IMR-90 (cell line): ENCODE measurements at regions not wholly inside any gene's neighbourhood (a gene's known extent, or its start where the extent isn't known, plus 50 kb on each side); places are given as distances from the start of the nearest gene placed in this dataset.

ENCODE experiments used
- ATAC-seq: fragments of 200-7000 bp; cut with Tn5 transposase; 2 replicates; pipeline ENCODE4 v1.9.1; 2020; ENCODE audit warnings: low read depth, mild to moderate bottlenecking, moderate library complexity
- BruUV-seq: library from RNA; stranded (reverse); fragments of 400-500 nt; replicated peaks from 2 replicates; lab custom pipeline; 2021; lab: Mats Ljungman, UMichigan
- CTCF ChIA-PET: fragments of 300-600 bp; formaldehyde crosslinking; extraction: SDS; loops from one replicate; lab custom pipeline; 2021; ENCODE audit warnings: antibody characterized with exemption; lab: Yijun Ruan, JAX
- POLR2A ChIA-PET: fragments of 300-600 bp; sonication (Branson Sonifier 250); formaldehyde crosslinking; loops from one replicate; lab custom pipeline; 2022; ENCODE audit warnings: antibody characterized with exemption; ENCODE audit not compliant: unreplicated experiment; lab: Charles Lee
- DNase-seq: peaks from one replicate; pipeline ENCODE4 v3.0.0; 2013
- H2AFZ ChIP-seq: replicated peaks from 2 replicates; pipeline ENCODE3; 2013; ENCODE audit warnings: low read length, mild to moderate bottlenecking; ENCODE audit not compliant: poor library complexity
- H2AK5ac ChIP-seq: 2 replicates; pipeline ENCODE4 v1.6.1; 2013; ENCODE audit warnings: low read depth, low read length, inconsistent platforms
- H2AK9ac ChIP-seq: replicated peaks from 2 replicates; pipeline ENCODE3; 2013; ENCODE audit warnings: mild to moderate bottlenecking, low read depth, low read length, moderate library complexity; ENCODE audit not compliant: poor library complexity
- H2BK120ac ChIP-seq: 2 replicates; pipeline ENCODE4 v1.6.1; 2013; ENCODE audit warnings: low read depth, low read length, inconsistent platforms
- H2BK15ac ChIP-seq: 3 replicates; pipeline ENCODE4 v1.6.1; 2013; ENCODE audit warnings: low read depth, low read length, inconsistent platforms
- H2BK20ac ChIP-seq: 2 replicates; pipeline ENCODE4 v1.6.1; 2013; ENCODE audit warnings: low read depth, mild to moderate bottlenecking, inconsistent platforms, low read length, moderate library complexity
- H2BK5ac ChIP-seq: 2 replicates; pipeline ENCODE4 v1.6.1; 2013; ENCODE audit warnings: mild to moderate bottlenecking, low read depth, low read length, inconsistent platforms; ENCODE audit not compliant: poor library complexity, severe bottlenecking
- H3K14ac ChIP-seq: replicated peaks from 2 replicates; pipeline ENCODE4 v1.6.1; 2013; ENCODE audit warnings: low read depth, low read length, inconsistent platforms
- H3K18ac ChIP-seq: 2 replicates; pipeline ENCODE4 v1.6.1; 2013; ENCODE audit warnings: low read depth, low read length, control low read depth
- H3K23ac ChIP-seq: 2 replicates; pipeline ENCODE4 v1.6.1; 2013; ENCODE audit warnings: low read depth, low read length, inconsistent platforms
- H3K27ac ChIP-seq: 2 replicates; pipeline ENCODE4 v1.5.1; 2013; ENCODE audit warnings: mild to moderate bottlenecking, control low read depth, low read length; ENCODE audit not compliant: insufficient read depth
- H3K27me3 ChIP-seq: 2 replicates; pipeline ENCODE4 v1.6.1; 2013; ENCODE audit warnings: low read length; ENCODE audit not compliant: control insufficient read depth, insufficient read depth
- H3K36me3 ChIP-seq: 2 replicates; pipeline ENCODE4 v1.6.1; 2013; ENCODE audit warnings: low read length, mixed read lengths; ENCODE audit not compliant: control insufficient read depth, insufficient read depth
- H3K4ac ChIP-seq: 2 replicates; pipeline ENCODE4 v1.6.1; 2013; ENCODE audit warnings: low read depth, low read length, inconsistent platforms
- H3K4me1 ChIP-seq: 2 replicates; pipeline ENCODE4 v1.6.1; 2013; ENCODE audit warnings: low read length, mixed read lengths; ENCODE audit not compliant: control insufficient read depth, insufficient read depth
- H3K4me2 ChIP-seq: 2 replicates; pipeline ENCODE4 v1.6.1; 2013; ENCODE audit warnings: low read depth, mild to moderate bottlenecking, control low read depth, low read length, moderate library complexity
- H3K4me3 ChIP-seq: 2 replicates; pipeline ENCODE4 v1.5.1; 2013; ENCODE audit warnings: low read depth, mild to moderate bottlenecking, control low read depth, low read length, moderate library complexity; ENCODE audit not compliant: insufficient read depth
- H3K56ac ChIP-seq: 2 replicates; pipeline ENCODE4 v1.6.1; 2013; ENCODE audit warnings: low read length, inconsistent platforms; ENCODE audit not compliant: insufficient read depth; ENCODE audit errors: extremely low read depth
- H3K79me1 ChIP-seq, 2 experiments: 2 replicates each; pipeline ENCODE4 v1.6.1; 2013; ENCODE audit warnings: low read length in 2 of 2, inconsistent platforms in 1 of 2, low read depth in 1 of 2
- H3K9ac ChIP-seq: 2 replicates; pipeline ENCODE4 v1.6.1; 2013; ENCODE audit warnings: low read depth, low read length, control low read depth
- H3K9me1 ChIP-seq: 2 replicates; pipeline ENCODE4 v1.6.1; 2013; ENCODE audit warnings: low read length, inconsistent platforms; ENCODE audit not compliant: insufficient read depth
- H3K9me3 ChIP-seq: 2 replicates; pipeline ENCODE4 v1.6.1; 2013; ENCODE audit warnings: low read length; ENCODE audit not compliant: control insufficient read depth, insufficient read depth
- H4K20me1 ChIP-seq: 2 replicates; pipeline ENCODE4 v1.6.1; 2013; ENCODE audit warnings: low read length, inconsistent platforms; ENCODE audit not compliant: insufficient read depth
- H4K5ac ChIP-seq: 2 replicates; pipeline ENCODE4 v1.6.1; 2013; ENCODE audit warnings: mild to moderate bottlenecking, low read depth, low read length, control low read depth
- H4K8ac ChIP-seq, 2 experiments: 2 replicates each; pipeline ENCODE4 v1.6.1; 2013; ENCODE audit warnings: low read depth in 2 of 2, low read length in 2 of 2, control low read depth in 1 of 2, inconsistent platforms in 1 of 2
- H4K91ac ChIP-seq: 2 replicates; pipeline ENCODE4 v1.6.1; 2013; ENCODE audit warnings: low read depth, low read length, inconsistent platforms; ENCODE audit not compliant: insufficient read depth
- BHLHE40 ChIP-seq: fragments of 150-350 bp; IDR thresholded peaks from 2 replicates; pipeline ENCODE4 v1.6.1; 2016; ENCODE audit warnings: mild to moderate bottlenecking, low read depth, low read length
- CEBPB ChIP-seq: IDR thresholded peaks from 2 replicates; pipeline ENCODE4 v1.6.1; 2012; ENCODE audit warnings: low read depth, low read length, improper control_type of control experiment
- CHD1 ChIP-seq: IDR thresholded peaks from 2 replicates; pipeline ENCODE4 v1.6.1; 2012; ENCODE audit warnings: low read depth, low read length, improper control_type of control experiment
- CTCF ChIP-seq: conservative IDR thresholded peaks from 2 replicates; pipeline ENCODE4 v1.5.1; 2012; ENCODE audit warnings: mild to moderate bottlenecking, low read depth, low read length, improper control_type of control experiment
- ELK1 ChIP-seq: fragments of 150-350 bp; IDR thresholded peaks from 2 replicates; pipeline ENCODE4 v1.6.1; 2016; ENCODE audit warnings: low read depth, mild to moderate bottlenecking, low read length, moderate library complexity, borderline replicate concordance
- FOS ChIP-seq: fragments of 150-350 bp; IDR thresholded peaks from 2 replicates; pipeline ENCODE4 v1.6.1; 2016; ENCODE audit warnings: low read depth, low read length
- MAFK ChIP-seq: IDR thresholded peaks from 2 replicates; pipeline ENCODE4 v1.6.1; 2012; ENCODE audit warnings: low read depth, low read length, improper control_type of control experiment
- MAZ ChIP-seq: IDR thresholded peaks from 2 replicates; pipeline ENCODE4 v1.6.1; 2012; ENCODE audit warnings: low read depth, mild to moderate bottlenecking, low read length, improper control_type of control experiment, moderate library complexity, borderline replicate concordance
- NFE2L2 ChIP-seq: fragments of 150-350 bp; IDR thresholded peaks from 2 replicates; pipeline ENCODE4 v1.6.1; 2016; ENCODE audit warnings: low read depth, mild to moderate bottlenecking, low read length
- POLR2A ChIP-seq: IDR thresholded peaks from 2 replicates; pipeline ENCODE4 v1.6.1; 2012; ENCODE audit warnings: mild to moderate bottlenecking, low read depth, low read length
- RAD21 ChIP-seq: IDR thresholded peaks from 2 replicates; pipeline ENCODE4 v1.6.1; 2012; ENCODE audit warnings: low read length, improper control_type of control experiment
- RCOR1 ChIP-seq: IDR thresholded peaks from 2 replicates; pipeline ENCODE4 v1.6.1; 2012; ENCODE audit warnings: mild to moderate bottlenecking, low read length, improper control_type of control experiment; ENCODE audit not compliant: insufficient replicate concordance
- RFX5 ChIP-seq: IDR thresholded peaks from 2 replicates; pipeline ENCODE4 v1.8.0; 2012; ENCODE audit warnings: low read depth, mild to moderate bottlenecking, low read length, moderate library complexity
- SMC3 ChIP-seq: fragments of 150-350 bp; IDR thresholded peaks from 2 replicates; pipeline ENCODE4 v1.6.1; 2016; ENCODE audit warnings: low read depth, mild to moderate bottlenecking, antibody characterized with exemption, low read length, moderate library complexity
- USF2 ChIP-seq: fragments of 150-350 bp; IDR thresholded peaks from 2 replicates; pipeline ENCODE4 v1.6.1; 2017; ENCODE audit warnings: mild to moderate bottlenecking, antibody characterized with exemption, low read length, low read depth
- WGBS, 2 experiments: methylation state at CpG; one replicate each; pipeline versions ENCODE4 v1.1.5 to v1.1.7; 2013; ENCODE audit warnings: missing lambda C conversion rate in 2 of 2; ENCODE audit not compliant: insufficient read length in 1 of 2; ENCODE audit errors: extremely low coverage in 2 of 2; 5-methylcytosine and 5-hydroxymethylcytosine counted together
- dilution Hi-C: fragments of 300-500 bp; cut with HindIII; formaldehyde crosslinking; loops from one replicate; pipeline ENCODE4 v1.14.3; 2018; ENCODE audit warnings: low sequenced_read_pairs; ENCODE audit not compliant: unreplicated experiment
- in situ Hi-C: fragments of 300-500 bp; cut with MboI; formaldehyde crosslinking; loops from 3 replicates; pipeline ENCODE4 v1.14.3; 2019; ENCODE audit warnings: low sequenced_read_pairs, inconsistent platforms, mixed read lengths
- intact Hi-C: fragments of 100-400 bp; cut with micrococcal nuclease; formaldehyde crosslinking; loops from 2 replicates; pipeline ENCODE4 v1.10.0; 2022

- DNase-seq: no peak
- Histone ChIP-seq H4K8ac (no peak overlapping the region), H4K20me1 (no peaks in the 10 kb centered on the region), H3K56ac (no peak overlapping the region), H3K9me3 (no peaks in the 10 kb centered on the region), H3K4me3 (no peak overlapping the region), H2AK9ac (no peak overlapping the region), H2BK15ac (no peak overlapping the region), H3K27me3 (no peaks in the 10 kb centered on the region), H3K14ac (no peak overlapping the region), H4K5ac (no peak overlapping the region), H3K27ac (no peak overlapping the region), H2AK5ac (no peak overlapping the region), H3K9ac (no peak overlapping the region), H3K79me1 (no peaks in the 10 kb centered on the region), H3K18ac (no peak overlapping the region), H2AFZ (no peak overlapping the region), H3K4me1 (no peaks in the 10 kb centered on the region), H4K91ac (no peak overlapping the region), H2BK5ac (no peak overlapping the region), H2BK20ac (no peak overlapping the region), H3K4ac (no peak overlapping the region), H3K23ac (no peak overlapping the region), H2BK120ac (no peak overlapping the region), H3K9me1 (no peaks in the 10 kb centered on the region), H3K4me2 (no peak overlapping the region), H3K36me3 (no peaks in the 10 kb centered on the region)
- ChIA-PET POLR2A (no interaction called here), CTCF (no interaction called here)
- ATAC-seq: no peak
- WGBS, 2 experiments: 100% methylated on average over 2 of the region's 4 CpGs; no CpG with 5 or more reads in 1 of the 2 experiments
- dilution Hi-C loops: no loop called here
- intact Hi-C loops: no loop called here
- TF ChIP-seq RCOR1 (no peak), FOS (no peak), MAFK (no peak), CHD1 (no peak), USF2 (no peak), RAD21 (no peak), CTCF (no peak), SMC3 (no peak), NFE2L2 (no peak), POLR2A (no peak), RFX5 (no peak), MAZ (no peak), ELK1 (no peak), CEBPB (no peak), BHLHE40 (no peak)
- in situ Hi-C loops: no loop called here
- no TSS peak for BruUV-seq
Observed at GRCh38 chr2:234608946-234609345, 112.1 kb upstream of the ARL4C start.
